Stimulated activated naive CD8-positive, alpha-beta T cell treated with anti-CD3 and anti-CD28 coated beads, Interleukin-15, Interleukin-2, amounts not matched to agents 100 U/mL and 50 U/mL, for 24 hours (primary cell): ENCODE measurements at regions not wholly inside any gene's neighbourhood (a gene's known extent, or its start where the extent isn't known, plus 50 kb on each side); places are given as distances from the start of the nearest gene placed in this dataset.

ENCODE experiments used
- ATAC-seq: fragments of 150-1000 bp; cut with Tn5 transposase; one replicate; pipeline ENCODE4 v1.10.0; 2021
- DNase-seq: peaks from one replicate; pipeline ENCODE4 v3.0.0; 2021

DNA sequence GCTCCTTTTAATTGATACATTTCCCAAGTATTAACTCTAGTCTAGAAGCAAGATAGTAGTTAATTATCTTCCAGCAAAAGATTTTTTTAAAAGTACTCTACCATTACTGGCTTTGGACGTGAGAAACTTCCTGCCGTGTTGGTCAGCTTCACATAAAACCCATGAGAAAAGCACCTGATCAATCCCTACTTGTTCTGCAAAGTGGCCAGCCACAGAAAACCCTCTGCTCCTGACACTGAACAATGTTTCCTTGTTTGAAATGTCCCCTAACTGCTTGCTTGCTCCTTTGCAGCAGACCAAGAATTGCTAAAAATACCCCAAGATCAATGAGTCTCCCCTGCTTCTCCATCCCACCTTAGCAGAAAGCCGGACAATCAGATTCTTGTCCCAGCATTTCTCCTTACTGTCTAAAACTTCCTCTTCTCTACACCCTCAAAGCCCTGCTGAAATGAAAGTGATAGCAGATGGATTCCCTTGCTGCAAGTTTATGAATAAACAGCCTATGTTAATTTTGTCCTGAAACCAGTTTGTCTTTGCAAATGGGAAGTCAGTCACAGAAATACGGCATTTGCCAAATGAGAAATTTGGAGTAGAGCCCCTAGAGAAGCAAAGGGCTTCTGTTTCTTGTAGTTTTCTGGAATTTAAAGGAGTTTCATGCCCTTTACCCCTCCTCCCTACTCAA is 207.1 kb upstream of the ARHGAP20 start:
- DNase-seq = no peak
- ATAC-seq = no peak

DNA sequence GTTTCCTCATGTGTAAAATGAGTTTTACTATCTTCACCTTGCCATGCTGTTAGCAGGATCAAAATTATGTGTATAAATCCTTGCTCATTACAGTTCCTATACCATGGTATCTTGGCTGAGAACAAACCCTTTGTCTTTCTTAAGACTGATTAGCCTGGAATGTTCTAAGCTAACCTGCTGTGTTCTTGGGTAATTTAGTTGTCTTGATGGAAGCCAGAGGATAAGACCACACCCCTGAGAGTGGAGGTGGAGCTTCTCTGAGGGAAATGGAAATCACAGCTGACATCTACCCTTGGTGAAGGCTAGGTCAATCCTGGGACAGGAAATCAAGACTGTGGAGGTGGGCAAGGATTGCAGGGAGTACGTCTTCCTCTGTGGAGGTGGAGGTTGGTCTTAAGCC is 206.1 kb upstream of the ARHGAP20 start:
- DNase-seq (no peak), ATAC-seq (no peak)

DNA sequence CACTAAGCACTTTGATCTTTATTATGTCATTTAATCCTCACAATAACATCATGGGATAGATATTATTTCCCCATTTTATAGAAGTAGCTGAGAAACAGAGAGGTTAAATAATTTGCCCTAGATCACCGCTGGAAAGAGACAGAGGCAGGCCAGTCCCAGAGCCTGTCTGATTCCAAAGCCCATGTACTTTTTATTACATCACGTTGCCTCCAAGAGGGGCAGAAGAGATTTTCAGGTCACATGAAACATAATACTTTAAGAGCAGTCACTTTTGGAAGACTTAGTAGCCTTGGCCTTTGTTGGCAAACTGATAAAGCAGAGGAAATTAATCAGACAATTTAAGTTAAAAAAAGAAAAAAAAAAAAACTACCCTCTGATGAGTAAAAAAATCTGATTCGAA is 200.2 kb upstream of the ARHGAP20 start:
- DNase-seq (no peak), ATAC-seq (no peak)

DNA sequence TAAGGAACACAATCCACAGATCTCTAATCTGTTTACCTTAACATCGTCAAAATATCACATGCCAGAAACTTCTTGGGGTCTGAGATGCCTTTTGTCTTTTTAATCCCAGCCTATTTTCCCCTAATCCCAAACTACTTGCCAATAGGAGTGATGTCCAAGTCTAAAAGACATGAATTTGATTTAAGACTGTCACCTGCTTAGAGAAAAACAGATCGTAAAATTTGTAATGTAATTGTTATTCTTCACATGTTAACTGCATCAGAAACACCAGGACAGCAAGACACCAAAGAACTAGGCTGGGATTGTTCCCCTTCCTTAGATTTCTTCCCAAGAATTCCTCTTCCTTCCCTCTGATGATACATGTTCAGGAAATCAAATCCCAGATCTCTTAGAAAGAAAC is 198.1 kb upstream of the ARHGAP20 start:
- no peak for ATAC-seq
- no peak for DNase-seq

DNA sequence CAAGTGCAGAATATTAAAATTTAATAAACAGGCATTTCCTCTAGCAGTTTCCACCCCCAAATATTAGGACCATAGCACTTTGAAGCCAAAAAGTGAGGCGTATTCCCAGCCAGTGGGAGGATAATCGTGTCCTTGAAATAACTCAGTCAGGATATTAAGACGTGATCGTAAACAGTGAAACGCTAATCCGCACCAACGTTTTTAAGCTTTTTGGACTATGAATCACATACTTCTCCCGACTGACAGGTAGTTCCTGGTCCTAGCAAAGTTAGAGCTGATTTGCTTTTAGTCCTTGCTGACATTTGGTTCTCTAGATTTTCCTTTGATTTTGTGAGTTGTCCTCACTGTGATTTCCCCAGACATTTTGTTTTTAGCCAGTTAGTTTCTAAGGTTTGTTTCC is 197.1 kb upstream of the ARHGAP20 start:
- DNase-seq = no peak
- no peak for ATAC-seq

DNA sequence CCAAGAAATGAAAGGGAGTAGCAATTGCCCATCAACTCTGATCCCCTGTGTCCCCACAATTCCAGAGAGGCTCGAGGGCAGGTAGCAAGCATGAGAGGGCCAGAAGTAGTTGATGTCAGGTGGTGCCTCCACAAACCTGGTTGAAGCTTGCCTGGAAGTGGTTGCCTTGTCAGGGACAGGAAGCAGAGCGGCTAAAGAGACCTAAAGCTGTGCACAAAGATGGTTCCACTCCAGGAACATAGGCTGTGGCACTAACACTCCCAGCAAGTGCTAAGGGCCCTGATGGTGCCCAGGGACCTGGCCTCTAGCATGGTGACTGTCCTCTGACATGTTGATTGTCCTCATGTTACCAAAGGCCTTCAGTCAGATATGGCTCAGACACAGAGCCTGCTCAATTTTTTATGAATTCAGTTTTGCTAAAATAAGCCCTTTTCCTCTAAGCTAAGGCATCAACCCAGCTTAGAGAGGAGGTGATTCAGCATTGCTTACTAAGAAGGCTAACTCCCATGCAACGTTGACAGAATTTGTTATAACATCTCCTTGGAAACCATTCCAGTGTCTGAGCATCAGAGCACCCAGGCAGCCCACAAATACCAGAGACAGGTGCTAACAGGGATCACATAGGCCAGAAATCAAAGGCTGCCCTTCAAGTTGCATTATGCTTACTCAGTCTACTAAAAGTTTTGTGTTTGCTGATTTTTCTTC is 196.3 kb upstream of the ARHGAP20 start:
- ATAC-seq = no peak
- DNase-seq = no peak

DNA sequence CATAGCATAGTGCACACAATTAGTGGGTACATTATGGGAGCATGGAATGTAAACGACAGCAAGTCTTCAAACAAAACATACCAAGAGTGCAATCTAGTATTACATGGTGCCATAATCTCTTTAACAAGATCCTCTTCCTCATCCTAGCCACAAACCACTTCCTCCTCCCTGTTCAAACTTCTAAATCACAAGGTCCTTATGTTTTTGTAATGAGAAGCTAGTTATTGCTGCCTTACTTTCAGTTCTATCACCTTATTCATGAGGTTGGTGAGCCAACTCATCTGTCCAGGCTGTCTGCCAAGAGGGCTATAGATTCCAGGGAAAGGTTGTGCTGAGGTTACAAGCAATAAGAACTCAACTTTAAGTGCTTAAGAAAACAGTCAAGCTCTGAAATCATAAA is 195.4 kb upstream of the ARHGAP20 start:
- no peak for DNase-seq
- peak; percentile 65 for ATAC-seq

DNA sequence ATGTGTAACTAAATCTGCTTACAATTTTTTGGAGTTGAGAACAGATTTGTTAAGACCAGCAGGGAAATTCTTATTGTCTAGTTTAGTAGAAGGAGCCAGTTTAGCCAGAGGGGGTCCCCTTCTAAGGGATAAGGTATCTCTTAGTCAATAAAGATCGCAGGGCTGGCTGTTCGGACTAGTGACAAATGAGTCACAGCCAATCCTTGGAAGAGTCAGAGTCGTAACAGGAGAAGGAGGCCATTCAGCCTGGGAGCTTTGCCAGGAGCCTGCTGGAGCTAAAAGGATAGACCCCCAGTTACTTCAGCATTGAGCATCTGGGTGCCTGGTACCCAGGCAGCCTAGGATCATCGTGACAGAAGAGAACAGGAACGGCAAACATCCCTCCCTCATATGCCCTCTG is 191.6 kb upstream of the ARHGAP20 start:
- DNase-seq (no peak), ATAC-seq (no peak)

DNA sequence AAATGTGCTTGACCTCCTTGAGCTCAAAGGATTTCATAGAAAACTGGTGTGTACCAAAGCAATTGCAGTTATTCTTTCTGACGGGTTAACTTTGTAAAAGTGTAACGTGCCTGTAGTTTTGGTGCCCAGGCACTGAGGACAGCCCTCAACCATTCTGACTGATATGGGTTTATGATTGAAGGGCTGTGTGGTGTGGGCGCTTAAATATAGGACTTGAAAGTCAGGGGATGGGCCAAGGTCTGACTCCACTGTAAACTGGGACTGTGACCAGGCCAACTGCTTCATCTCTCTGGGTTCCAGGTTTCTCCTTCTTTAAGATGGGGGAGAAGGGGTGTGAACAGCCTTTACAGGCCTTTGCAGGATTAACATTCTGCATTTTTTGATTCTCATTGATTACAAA is 191.1 kb upstream of the ARHGAP20 start:
- no peak for ATAC-seq
- DNase-seq = no peak

DNA sequence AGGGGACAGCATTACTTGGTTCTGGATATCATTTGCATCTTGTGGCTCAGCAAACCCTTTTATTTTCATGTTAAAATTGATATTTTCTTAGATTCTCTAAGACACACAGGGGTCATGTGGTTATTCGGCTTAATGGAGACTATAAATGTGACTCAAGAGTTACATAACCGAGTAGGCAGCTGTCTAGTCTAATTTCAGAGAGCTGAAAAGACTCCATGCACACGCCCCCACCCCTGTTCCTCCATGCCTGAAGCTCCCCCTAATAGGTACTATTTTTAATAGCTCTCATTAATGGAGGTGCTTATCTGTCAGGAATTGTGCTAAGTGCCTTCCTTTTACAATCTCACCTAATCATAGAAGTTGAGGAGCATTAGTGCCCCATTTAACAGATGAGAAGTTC is 189.2 kb upstream of the ARHGAP20 start:
- DNase-seq (no peak), ATAC-seq (no peak)

DNA sequence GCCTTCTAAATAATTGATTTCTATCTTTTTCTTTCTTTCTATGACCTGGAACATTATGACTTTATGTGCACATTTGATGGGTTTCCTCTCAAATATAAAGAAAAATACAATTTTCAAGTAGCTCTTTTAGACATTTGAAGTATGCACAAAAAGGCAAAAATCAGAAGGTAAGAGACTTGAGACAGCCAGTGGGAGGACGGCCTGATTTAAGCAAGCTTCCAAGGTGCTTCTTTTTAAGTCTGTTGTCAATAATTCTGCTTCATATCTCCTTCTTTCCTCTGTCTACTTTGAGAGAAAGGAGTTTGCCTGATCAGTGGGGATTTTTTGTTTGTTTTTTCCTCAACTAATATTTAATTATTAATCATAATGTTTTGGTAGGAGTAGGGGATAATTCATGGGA is 188.2 kb upstream of the ARHGAP20 start:
- ATAC-seq (no peak), DNase-seq (no peak)

DNA sequence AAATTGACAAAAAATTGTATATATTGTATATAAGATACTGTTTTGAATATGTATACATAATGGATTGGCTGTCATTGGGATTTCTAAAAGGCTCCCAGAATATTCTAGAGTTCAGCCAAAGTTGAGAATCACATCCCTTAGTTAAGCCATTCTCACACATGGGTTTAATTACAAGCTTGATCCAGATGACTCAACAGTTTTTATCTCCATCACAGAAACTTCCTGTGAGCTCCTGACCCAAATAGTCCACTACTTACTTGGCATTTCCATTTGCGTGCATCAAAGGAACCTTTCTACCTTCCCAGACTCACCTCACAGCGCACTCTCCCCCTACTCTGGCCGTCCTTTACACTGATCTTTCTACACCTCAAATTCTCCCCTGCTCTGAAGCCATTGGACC is 184.8 kb upstream of the ARHGAP20 start:
- no peak for DNase-seq
- ATAC-seq = no peak

DNA sequence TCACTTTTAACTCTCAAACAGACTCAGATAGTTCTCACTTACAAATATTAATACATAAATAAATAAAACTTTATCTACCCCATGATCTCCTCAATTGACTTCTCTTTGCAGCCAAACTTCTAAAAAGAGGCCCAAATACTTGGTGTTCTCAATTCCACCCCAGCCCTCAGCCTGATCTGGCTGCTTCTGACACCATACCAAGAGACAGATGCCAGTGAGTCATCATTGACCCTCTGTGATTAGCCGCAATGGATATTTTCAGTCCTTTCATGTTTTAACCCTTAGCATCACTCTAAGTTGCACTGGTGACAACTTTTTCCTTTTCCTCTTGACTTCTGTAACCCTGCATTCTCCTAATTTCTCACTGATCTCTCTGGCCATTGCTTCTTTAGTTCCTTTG is 184.1 kb upstream of the ARHGAP20 start:
- DNase-seq (no peak), ATAC-seq (no peak)

DNA sequence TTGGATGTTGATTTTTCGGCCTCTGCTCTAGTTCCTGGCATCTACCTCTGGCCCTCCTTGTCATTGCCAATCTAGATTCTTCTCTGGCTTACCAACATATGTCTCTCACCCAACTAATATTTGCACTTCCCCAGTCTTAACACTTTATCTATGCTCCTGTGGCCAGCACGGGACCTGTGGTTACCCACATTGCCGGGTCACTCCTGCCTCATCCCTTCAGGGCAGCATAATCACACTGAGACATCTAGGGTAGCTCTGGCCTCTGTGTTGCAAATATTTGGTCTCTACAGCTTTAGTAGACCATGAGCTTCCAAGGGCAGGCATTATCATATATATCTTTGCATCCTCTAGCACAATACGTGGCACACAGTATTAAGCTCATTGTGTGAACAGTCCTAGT is 182.0 kb upstream of the ARHGAP20 start:
- no peak for ATAC-seq
- no peak for DNase-seq

DNA sequence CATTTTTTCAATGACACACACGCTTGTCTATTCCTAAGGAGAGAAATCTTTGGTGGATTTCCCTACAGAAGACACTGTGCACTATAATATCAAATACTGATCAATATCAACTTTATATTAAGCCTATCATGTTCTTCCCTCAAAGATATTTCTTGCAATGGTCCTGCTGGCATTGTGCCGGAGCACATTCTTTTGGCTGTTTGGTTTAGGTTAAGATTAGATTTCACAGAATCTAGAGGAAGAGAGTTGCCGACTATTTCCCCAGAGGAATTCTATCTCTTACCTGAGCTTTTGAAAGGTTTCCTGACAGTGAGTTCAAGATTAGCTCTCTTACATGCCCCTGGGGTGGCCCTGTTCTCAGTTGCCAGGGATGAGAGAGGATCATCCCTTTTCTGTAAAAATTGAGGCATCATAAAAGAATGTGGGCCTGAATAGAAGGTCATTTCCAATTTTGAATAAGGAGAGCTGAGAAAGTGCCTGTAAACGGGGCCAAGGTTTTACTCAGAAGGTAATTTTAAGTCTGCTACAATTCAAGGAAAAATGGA is 180.6 kb upstream of the ARHGAP20 start:
- ATAC-seq = no peak
- DNase-seq = no peak

DNA sequence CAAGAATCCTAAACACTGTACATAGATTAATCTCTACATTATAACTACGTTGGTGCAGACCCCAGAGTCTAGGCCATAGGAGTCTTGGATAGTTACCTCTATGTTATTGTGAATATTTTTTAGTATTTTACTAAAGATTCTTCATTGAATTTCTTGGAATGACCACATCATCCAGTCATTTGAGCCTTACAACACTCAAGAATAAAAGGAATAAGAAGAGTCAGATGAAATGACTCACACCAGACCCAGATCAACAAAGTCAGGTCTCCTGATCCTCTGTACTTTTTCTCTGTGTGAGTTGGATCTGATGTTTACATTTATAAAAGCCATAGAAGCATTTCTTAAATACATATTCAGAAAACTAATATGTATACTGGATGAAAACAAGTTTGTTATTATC is 179.2 kb upstream of the ARHGAP20 start:
- no peak for DNase-seq

DNA sequence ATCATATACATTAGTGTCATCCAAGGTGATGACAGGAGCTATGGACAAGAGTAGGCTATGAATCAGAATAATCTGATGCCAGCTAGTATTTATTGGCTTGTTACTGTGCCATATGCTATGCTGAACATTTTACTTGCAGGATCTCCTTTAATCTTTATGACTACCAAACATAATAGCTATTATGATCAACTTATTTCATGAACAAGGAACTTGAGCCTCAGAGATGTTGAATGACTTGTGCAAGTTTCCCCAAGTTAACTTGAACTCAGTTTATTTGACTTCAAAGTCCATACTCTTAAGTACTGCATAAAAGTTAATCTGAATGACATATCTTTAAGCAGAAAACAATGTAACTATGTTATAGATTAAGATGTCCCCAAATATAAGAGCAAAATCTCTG is 178.8 kb upstream of the ARHGAP20 start:
- ATAC-seq = no peak

More for the DNA sequence above, 179.2 kb upstream of the ARHGAP20 start:
- ATAC-seq = no peak

DNA sequence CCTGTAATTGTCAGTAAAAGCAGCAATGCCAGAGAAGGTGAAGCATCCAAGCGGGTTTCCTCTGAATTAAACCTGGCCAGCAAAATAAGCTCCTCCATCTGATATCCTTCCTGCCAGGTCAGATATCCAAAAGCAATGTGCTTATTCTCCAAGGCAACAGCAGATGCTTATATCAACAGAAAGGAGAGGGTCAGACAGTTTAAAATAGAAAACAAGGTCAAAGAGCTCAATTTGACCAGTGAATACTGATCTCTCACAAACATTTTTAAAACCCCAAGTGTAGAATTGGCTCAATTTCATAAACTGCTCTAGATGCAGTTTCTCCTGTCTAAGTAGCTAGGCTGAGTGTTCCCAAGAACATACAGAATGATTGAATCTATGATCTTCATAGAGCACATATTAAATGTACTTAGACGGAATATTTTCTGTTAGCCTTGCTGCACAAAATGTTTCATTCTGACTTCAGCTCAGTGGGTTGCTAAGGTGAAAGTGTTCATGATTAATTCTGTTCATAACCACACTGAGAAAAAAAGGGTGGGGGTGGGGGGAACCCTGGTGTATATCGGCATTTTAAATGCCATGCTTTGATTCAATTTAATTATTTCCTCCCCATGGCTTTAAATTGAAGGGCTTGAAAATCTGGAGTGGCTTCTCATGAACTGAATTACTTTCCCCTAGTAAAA is 174.2 kb upstream of the ARHGAP20 start:
- no peak for ATAC-seq

More for the DNA sequence above, 178.8 kb upstream of the ARHGAP20 start:
- DNase-seq = no peak

DNA sequence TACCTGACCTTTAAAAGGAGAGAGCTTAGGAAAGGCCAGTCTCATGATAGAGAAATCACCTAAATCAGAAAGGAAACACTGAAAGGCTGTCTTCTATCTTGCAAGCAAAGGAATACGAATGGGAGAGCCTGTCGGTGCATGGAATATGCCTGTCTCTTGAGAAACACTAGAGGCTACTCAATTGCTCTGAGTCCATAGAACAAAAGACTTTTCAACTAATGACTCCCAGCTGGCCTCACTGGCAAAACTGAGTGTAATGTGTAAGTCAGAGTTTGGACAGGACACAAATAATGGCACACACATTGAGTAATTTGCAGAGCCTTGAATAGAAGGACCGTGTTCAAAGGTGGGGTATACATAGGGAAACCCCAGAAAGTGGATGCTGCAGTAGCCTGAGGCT is 171.0 kb upstream of the ARHGAP20 start:
- DNase-seq (no peak), ATAC-seq (no peak)

More for the DNA sequence above, 174.2 kb upstream of the ARHGAP20 start:
- no peak for DNase-seq

DNA sequence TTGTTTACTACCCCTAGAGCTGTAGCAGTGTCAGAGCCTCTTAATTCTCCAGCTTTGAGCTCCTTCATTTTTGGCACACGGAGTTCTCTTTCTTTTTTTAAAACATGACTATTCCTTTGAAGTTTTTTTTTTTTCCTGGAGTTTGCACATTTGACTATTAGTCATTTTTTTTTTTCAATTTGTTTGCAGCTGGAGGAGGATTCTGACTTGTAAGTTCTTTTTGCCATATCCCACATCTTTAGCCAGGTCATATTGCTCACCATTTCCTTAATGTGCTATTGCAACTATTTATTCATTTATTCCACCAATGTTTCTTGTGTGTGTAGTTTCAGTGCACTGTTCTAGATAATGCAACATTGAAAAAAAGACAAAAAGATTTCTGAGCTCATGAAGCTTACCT is 166.3 kb upstream of the ARHGAP20 start:
- ATAC-seq = no peak
- no peak for DNase-seq

DNA sequence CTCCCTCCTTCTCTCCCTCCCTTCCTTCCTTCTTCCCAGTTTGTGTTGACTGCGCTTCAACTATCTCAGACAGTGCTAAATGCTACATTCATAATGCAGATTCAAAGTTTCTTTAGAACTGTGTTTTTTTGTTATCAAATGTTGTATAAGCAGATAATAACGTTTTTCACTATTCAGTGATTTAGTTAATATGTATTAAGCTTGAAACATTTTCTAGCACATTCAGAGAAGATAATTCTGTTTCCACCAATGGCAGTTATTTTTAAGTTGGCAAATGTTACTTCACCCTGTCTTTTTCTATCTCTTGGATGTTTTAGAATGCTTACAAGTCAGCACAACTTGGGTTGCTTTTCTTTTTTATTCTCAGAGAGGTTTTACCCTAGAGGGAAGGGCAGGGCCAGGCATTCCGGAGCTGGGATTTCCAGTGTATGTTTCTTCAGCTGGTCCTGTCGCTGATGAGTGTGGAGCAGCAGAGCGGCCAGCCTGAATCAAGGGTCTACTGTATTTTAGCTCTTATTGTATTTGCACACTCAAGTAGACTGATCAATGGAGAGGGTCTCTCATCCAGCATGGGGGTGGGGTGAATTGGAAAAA is 162.3 kb upstream of the ARHGAP20 start:
- ATAC-seq = no peak
- no peak for DNase-seq

DNA sequence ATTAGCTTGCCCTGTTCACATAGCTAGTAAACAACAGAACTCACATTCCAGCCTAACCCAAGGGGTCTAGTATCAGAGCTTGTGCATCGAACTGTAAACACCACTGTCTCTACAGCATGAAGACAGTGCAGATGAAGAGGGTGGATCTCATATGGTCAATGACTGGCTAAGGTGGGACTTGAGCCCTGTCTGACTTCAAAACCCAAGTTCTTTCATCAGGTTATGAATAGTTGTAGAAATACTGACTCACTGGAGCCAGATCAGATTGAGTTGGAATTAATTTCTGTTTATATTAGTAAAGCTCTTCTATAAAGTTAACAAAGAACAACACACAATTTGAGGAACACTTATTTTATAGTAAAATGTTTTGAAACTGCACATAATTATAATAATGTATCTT is 161.7 kb upstream of the ARHGAP20 start:
- DNase-seq (no peak), ATAC-seq (no peak)
